H1 (cell line): ENCODE measurements at regions not wholly inside any gene's neighbourhood (a gene's known extent, or its start where the extent isn't known, plus 50 kb on each side); places are given as distances from the start of the nearest gene placed in this dataset.

ENCODE experiments used
- CBX5 ChIP-seq: fragments of 300-800, 300-1000 bp; sonication (generic); IDR thresholded peaks from 2 replicates; pipeline ENCODE4 v1.7.1; 2016; ENCODE audit warnings: antibody characterized with exemption, low read length, low read depth
- EGR1 ChIP-seq: IDR thresholded peaks from 2 replicates; pipeline ENCODE4 v1.6.1; 2011; ENCODE audit warnings: low read depth, low read length, borderline replicate concordance
- EP300 ChIP-seq, 2 experiments: IDR thresholded peaks; 1 replicate in 1 of 2; 2 replicates in 1 of 2; pipeline ENCODE4 v1.6.1; 2011 to 2012; ENCODE audit warnings: low read depth in 2 of 2, low read length in 2 of 2, mild to moderate bottlenecking in 2 of 2, borderline replicate concordance in 1 of 2, inconsistent platforms in 1 of 2, moderate library complexity in 1 of 2
- KDM1A ChIP-seq: fragments of 200-600, 300-600 bp; sonication (generic); IDR thresholded peaks from 2 replicates; pipeline ENCODE4 v1.7.1; 2016; ENCODE audit warnings: mild to moderate bottlenecking, low read length, borderline replicate concordance
- POLR2A ChIP-seq, 2 experiments: IDR thresholded peaks; 1 replicate in 1 of 2; 2 replicates in 1 of 2; pipeline ENCODE4 v1.6.1; 2011; ENCODE audit warnings: low read depth in 2 of 2, low read length in 2 of 2, mild to moderate bottlenecking in 2 of 2; ENCODE audit errors: control extremely low read depth in 1 of 2
- POLR2AphosphoS5 ChIP-seq: IDR thresholded peaks from 2 replicates; pipeline ENCODE4 v1.6.1; 2011; ENCODE audit warnings: low read depth, low read length
- SRF ChIP-seq: IDR thresholded peaks from 2 replicates; pipeline ENCODE4 v1.6.1; 2011; ENCODE audit warnings: mild to moderate bottlenecking, low read depth, low read length, moderate library complexity
- TF ChIP-seq, protein P1 (sequence below), 3 experiments: IDR thresholded peaks; 1 replicate in 2 of 3; 2 replicates in 1 of 3; pipeline versions ENCODE4 v1.5.1 to v1.6.1; 2011; ENCODE audit warnings: low read length in 3 of 3, mild to moderate bottlenecking in 3 of 3, inconsistent platforms in 2 of 3, low read depth in 1 of 3, moderate library complexity in 1 of 3; ENCODE audit not compliant: insufficient read depth in 1 of 3; ENCODE audit errors: control extremely low read depth in 1 of 3
- TF ChIP-seq, protein P2 (sequence below): IDR thresholded peaks from 2 replicates; pipeline ENCODE4 v1.6.1; 2011; ENCODE audit warnings: low read depth, mild to moderate bottlenecking, low read length; ENCODE audit not compliant: insufficient read depth

DNA sequence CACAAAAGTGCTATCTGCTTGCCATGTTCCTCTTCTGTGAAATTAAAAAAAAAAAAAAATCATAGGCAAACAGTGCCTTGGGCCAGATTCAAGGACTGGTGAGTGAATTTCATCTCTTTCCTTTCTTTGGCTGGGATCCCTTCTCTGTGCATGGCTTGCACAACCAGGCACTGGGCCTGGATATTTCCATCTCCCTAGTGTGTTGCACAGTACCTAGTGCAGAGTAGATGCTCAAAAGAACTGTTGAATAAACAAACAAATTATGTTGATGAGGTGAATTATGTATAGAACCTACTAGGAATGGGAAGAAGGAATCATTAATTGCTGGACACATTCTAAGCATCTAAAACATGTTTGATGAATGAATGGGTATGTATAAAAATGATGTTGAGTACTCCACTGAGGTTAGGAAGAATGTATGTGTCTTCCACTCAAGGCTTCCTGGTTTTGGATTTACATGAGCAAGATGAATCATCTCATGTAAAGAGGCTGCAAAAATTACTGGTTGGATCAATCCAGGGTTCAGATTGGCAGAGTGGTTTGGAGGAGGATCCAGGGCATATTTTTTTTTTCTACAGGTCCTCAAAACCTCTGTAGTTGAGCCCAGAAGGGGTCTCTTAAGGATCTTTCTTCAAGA lies 93.2 kb downstream of the EMP1 start:
- TF ChIP-seq SRF: no peak
- TF ChIP-seq, protein P1, sequence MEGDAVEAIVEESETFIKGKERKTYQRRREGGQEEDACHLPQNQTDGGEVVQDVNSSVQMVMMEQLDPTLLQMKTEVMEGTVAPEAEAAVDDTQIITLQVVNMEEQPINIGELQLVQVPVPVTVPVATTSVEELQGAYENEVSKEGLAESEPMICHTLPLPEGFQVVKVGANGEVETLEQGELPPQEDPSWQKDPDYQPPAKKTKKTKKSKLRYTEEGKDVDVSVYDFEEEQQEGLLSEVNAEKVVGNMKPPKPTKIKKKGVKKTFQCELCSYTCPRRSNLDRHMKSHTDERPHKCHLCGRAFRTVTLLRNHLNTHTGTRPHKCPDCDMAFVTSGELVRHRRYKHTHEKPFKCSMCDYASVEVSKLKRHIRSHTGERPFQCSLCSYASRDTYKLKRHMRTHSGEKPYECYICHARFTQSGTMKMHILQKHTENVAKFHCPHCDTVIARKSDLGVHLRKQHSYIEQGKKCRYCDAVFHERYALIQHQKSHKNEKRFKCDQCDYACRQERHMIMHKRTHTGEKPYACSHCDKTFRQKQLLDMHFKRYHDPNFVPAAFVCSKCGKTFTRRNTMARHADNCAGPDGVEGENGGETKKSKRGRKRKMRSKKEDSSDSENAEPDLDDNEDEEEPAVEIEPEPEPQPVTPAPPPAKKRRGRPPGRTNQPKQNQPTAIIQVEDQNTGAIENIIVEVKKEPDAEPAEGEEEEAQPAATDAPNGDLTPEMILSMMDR (IDR thresholded peaks at IDR 0.05; ENCODE audit: control extremely low read depth in 1 of 3, insufficient read depth in 1 of 3, low read depth in 1 of 3, low read length in 3 of 3): no peak
- TF ChIP-seq POLR2AphosphoS5: no peak
- no peak for TF ChIP-seq EP300 (IDR thresholded peaks at IDR 0.05; ENCODE audit: borderline replicate concordance in 1 of 2, low read depth in 2 of 2, low read length in 2 of 2)
- TF ChIP-seq, protein P2, sequence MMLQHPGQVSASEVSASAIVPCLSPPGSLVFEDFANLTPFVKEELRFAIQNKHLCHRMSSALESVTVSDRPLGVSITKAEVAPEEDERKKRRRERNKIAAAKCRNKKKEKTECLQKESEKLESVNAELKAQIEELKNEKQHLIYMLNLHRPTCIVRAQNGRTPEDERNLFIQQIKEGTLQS: no peak
- TF ChIP-seq POLR2A (IDR thresholded peaks at IDR 0.05; ENCODE audit: control extremely low read depth in 1 of 2, low read depth in 2 of 2, low read length in 2 of 2): no peak
- no peak for TF ChIP-seq EGR1
- no peak for TF ChIP-seq KDM1A
- TF ChIP-seq CBX5: no peak
